ENCODE measurements at regions not wholly inside any gene's neighbourhood (a gene's known extent, or its start where the extent isn't known, plus 50 kb on each side); places are given as distances from the start of the nearest gene placed in this dataset.

DNA sequence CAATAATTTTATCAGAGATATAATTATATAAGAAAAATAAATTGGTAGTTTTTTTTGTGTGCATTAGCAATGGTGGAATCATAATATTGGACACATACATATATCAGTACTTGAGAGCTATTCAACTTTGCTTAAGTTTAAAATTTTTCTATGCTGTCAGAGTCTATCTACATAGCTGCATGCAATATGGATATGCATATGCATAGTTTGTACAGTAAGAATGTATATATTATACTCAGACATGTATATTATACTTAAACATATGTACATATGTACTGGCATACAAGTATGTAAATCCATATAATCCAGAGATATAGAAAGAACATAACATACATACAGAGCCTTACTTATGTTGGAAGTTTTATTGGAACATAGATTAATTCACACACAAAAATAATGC lies 1043.2 kb downstream of the EFNB2 start:
- FAIRE-seq (no peak), DNase-seq (ENCODE audit: insufficient read length) (no peak)
- no peak for TF ChIP-seq POLR2A (IDR thresholded peaks at IDR 0.05; ENCODE audit: low read depth, low read length)
- no peak for TF ChIP-seq POLR2AphosphoS5 (IDR thresholded peaks at IDR 0.05; ENCODE audit: low read depth, low read length)
- TF ChIP-seq TAF1 (IDR thresholded peaks at IDR 0.05; ENCODE audit: borderline replicate concordance, low read depth, low read length), result no peak

DNA sequence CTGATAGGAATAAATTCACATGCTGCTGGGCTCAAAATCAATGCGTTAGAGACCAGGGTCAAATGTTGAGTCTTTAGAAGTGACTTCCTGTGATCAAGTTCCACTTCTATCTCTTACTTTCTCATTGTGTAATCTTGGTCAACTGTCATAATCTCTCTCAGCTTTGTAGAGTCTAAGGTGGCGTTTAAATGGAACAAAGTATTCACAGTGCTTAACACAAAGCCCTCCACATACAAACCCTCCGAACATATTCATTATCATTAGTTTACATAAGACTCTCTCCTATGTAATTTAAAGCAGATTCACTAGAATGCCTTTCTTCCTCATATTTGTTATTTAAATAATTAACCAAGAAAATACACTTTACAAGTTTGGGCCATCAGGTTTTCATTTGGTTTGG lies 1044.1 kb downstream of the EFNB2 start:
- FAIRE-seq, result no peak
- DNase-seq (ENCODE audit: insufficient read length), result no peak
- no peak for TF ChIP-seq POLR2AphosphoS5 (IDR thresholded peaks at IDR 0.05; ENCODE audit: low read depth, low read length)
- no peak for TF ChIP-seq TAF1 (IDR thresholded peaks at IDR 0.05; ENCODE audit: borderline replicate concordance, low read depth, low read length)
- TF ChIP-seq POLR2A (IDR thresholded peaks at IDR 0.05; ENCODE audit: low read depth, low read length), result no peak

DNA sequence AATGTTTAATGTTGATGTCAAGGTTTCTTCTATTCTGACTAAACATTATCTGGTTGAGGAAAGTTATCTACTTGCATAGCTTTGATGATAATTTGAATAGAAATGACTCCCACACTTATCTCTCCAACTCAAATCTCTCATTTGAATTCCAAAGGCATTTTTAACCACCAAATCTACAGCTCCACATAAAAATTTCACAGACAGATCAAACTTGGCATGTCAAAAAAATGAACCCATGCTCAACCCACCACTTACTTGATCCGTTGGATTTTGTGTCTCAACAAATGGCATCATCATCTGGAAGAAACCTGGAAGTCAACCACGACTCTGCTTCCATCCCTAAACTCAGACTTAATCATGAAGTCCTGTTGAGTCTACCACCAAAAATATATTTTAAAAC lies 1050.4 kb downstream of the EFNB2 start:
- DNase-seq (ENCODE audit: insufficient read length) (no peak), FAIRE-seq (no peak)
- TF ChIP-seq TAF1 (IDR thresholded peaks at IDR 0.05; ENCODE audit: borderline replicate concordance, low read depth, low read length), result no peak
- no peak for TF ChIP-seq POLR2A (IDR thresholded peaks at IDR 0.05; ENCODE audit: low read depth, low read length)
- no peak for TF ChIP-seq POLR2AphosphoS5 (IDR thresholded peaks at IDR 0.05; ENCODE audit: low read depth, low read length)

DNA sequence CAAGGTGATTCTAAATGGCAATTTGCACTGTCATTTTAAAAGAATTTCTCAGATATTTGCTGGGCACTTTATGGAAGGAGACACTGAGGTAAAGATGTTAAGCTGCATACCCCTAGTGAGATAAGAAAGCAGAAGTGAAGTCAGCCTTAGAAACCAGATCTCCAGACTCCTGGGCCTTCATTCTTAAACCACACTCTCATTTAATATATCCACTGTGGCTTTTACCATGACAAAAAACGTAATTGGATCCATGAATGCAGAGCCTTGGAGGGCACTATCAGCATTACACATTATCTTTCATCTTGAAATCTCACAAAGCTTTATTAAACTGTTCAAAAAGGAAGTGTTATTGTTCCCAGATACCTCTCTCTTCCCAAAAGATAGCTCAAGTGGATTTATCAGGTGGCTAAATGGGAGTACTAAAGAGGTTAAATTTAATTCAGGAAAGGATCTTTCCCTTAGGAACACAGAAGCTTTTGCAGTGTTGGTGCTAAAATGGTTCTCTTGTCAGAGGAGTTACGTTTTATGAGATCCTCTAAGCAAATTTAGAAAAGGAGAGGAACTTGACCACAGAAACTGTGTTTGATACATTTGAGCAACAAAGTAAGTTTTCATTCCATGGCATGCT lies 1060.4 kb downstream of the EFNB2 start:
- TF ChIP-seq TAF1 (IDR thresholded peaks at IDR 0.05; ENCODE audit: borderline replicate concordance, low read depth, low read length), result no peak
- no peak for TF ChIP-seq POLR2AphosphoS5 (IDR thresholded peaks at IDR 0.05; ENCODE audit: low read depth, low read length)
- TF ChIP-seq POLR2A (IDR thresholded peaks at IDR 0.05; ENCODE audit: low read depth, low read length), result no peak
- DNase-seq (ENCODE audit: insufficient read length) (no peak), FAIRE-seq (no peak)

DNA sequence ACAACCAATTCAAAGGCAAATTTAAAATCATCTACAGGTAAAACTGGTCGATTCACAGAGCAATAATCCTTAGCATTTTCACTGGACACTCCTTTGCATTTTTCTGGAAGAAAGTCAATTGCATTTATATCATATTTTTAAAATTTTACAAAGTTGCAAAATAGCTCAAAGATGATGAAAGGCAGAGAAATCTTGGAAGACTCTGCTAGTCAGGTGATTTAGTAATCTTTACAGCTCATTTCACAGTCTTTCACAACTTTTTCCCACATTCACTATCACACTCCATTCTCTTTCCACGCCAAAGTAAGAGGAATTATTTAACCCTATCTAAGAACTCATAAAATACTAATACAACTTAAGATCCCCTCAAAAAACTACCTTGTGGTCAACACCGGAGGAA lies 1063.8 kb downstream of the EFNB2 start:
- no peak for FAIRE-seq
- TF ChIP-seq POLR2A (IDR thresholded peaks at IDR 0.05; ENCODE audit: low read depth, low read length), result no peak
- no peak for TF ChIP-seq TAF1 (IDR thresholded peaks at IDR 0.05; ENCODE audit: borderline replicate concordance, low read depth, low read length)
- no peak for TF ChIP-seq POLR2AphosphoS5 (IDR thresholded peaks at IDR 0.05; ENCODE audit: low read depth, low read length)
- no peak for DNase-seq (ENCODE audit: insufficient read length)

DNA sequence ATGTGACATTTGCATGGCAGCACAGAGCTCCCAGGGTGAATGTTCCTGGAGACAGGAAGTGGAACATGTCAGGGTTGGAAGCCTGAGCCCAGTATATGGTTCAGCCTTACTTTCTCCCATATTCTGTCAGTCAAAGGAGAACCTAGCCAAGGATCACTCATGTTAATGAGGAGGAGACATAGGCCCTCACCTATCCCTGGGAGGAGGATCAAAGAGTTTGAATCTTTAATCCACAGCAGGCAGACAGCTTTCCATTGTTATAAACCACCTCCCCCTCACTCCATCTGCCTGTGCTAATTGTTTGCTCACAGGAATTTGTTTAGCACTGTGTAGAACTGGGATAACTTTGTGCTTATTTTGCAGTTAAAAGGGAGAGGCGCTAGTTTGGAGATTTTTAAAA lies 1069.1 kb downstream of the EFNB2 start:
- no peak for DNase-seq (ENCODE audit: insufficient read length)
- no peak for FAIRE-seq
- TF ChIP-seq TAF1 (IDR thresholded peaks at IDR 0.05; ENCODE audit: borderline replicate concordance, low read depth, low read length) (no peak), POLR2AphosphoS5 (IDR thresholded peaks at IDR 0.05; ENCODE audit: low read depth, low read length) (no peak), POLR2A (IDR thresholded peaks at IDR 0.05; ENCODE audit: low read depth, low read length) (no peak)

DNA sequence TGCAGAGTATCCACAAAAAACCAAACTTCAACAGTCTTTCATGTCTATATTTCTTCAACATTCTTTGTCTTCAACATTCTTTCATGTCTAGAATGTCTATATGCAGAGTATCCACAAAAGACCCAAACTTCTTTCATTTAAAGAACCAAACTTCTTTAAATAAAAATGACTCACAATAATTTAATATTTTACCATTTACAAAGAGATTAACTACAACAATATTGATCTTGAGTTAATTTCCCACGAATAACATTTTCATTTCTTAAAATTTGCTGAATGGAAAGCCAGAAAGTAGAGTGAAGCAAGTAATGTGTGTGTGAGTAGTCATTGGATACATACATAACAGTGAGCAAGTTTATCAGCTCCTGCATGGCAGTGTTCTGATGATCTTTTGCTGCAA lies 1069.7 kb downstream of the EFNB2 start, which contains the start of gene DAOA:
Gene DAOA (plus strand): TSS at position 301 of the 400 bp plus-strand sequence.
- DNase-seq (ENCODE audit: insufficient read length) (no peak), FAIRE-seq (no peak)
- TF ChIP-seq POLR2AphosphoS5 (IDR thresholded peaks at IDR 0.05; ENCODE audit: low read depth, low read length), result no peak
- no peak for TF ChIP-seq TAF1 (IDR thresholded peaks at IDR 0.05; ENCODE audit: borderline replicate concordance, low read depth, low read length)
- TF ChIP-seq POLR2A (IDR thresholded peaks at IDR 0.05; ENCODE audit: low read depth, low read length), result no peak

DNA sequence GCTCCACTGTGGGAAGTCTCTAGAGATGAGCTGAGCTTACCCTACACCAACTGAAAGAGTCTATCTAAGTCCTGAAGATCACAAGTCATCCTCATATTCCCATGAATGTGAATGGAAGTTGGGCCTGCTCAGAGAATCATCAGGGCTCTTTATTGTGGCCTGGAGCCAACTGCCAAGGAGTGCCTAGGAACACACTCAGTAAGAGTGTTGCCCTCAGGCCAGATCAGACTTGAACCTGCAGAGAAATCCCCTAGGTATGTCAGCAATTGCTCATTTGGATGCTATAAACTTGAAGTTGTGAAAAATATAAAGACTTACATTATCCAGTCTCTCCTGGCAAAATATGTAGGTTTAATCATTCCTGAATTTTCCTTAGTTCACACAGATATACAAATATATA lies 1070.2 kb downstream of the EFNB2 start:
- no peak for DNase-seq (ENCODE audit: insufficient read length)
- no peak for TF ChIP-seq POLR2AphosphoS5 (IDR thresholded peaks at IDR 0.05; ENCODE audit: low read depth, low read length)
- TF ChIP-seq TAF1 (IDR thresholded peaks at IDR 0.05; ENCODE audit: borderline replicate concordance, low read depth, low read length), result no peak
- no peak for TF ChIP-seq POLR2A (IDR thresholded peaks at IDR 0.05; ENCODE audit: low read depth, low read length)
- no peak for FAIRE-seq

DNA sequence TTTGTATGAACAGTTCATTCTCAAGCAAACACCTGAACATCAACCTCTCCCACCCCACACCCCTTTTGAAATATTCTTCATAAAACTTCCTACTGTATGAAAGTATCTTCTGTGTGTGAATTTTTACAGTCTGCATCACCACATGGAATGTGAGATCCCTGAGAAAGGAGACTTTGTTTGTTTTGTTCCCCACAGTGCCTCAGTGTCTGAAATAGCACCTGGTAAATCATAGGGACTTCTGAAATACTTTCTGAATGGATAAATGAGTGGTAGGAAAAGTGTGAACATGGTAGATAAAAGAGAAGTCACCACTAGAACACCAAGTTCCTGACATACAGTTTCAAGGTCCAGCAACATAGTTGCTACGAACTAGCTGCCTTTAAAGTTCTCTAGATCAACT lies 1071.2 kb downstream of the EFNB2 start:
- TF ChIP-seq TAF1 (IDR thresholded peaks at IDR 0.05; ENCODE audit: borderline replicate concordance, low read depth, low read length) (no peak), POLR2AphosphoS5 (IDR thresholded peaks at IDR 0.05; ENCODE audit: low read depth, low read length) (no peak), POLR2A (IDR thresholded peaks at IDR 0.05; ENCODE audit: low read depth, low read length) (no peak)
- no peak for DNase-seq (ENCODE audit: insufficient read length)
- no peak for FAIRE-seq

DNA sequence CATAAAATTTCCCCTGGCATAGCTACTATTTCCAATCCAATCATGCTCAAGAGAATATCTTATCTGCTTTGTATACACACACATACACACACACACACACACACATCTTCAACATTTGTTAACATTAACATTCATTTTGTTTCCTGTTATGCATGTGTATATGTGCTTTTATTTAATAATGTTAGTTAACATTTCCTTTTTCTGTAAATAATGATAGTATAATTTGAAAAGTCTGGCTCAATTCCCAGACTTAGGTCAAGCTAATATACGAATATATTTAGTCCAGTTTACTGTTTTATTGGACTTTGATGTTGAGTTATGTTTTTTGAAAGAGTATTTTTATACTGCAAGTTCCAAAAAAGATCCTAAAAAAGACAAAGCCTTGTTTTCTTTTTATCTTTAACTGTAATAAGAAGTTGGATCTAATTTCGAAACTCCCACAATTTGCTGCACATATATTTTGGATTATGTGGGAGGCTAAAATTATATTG lies 1072.4 kb downstream of the EFNB2 start:
- no peak for TF ChIP-seq POLR2A (IDR thresholded peaks at IDR 0.05; ENCODE audit: low read depth, low read length)
- no peak for TF ChIP-seq POLR2AphosphoS5 (IDR thresholded peaks at IDR 0.05; ENCODE audit: low read depth, low read length)
- TF ChIP-seq TAF1 (IDR thresholded peaks at IDR 0.05; ENCODE audit: borderline replicate concordance, low read depth, low read length), result no peak
- DNase-seq (ENCODE audit: insufficient read length) (no peak), FAIRE-seq (no peak)

DNA sequence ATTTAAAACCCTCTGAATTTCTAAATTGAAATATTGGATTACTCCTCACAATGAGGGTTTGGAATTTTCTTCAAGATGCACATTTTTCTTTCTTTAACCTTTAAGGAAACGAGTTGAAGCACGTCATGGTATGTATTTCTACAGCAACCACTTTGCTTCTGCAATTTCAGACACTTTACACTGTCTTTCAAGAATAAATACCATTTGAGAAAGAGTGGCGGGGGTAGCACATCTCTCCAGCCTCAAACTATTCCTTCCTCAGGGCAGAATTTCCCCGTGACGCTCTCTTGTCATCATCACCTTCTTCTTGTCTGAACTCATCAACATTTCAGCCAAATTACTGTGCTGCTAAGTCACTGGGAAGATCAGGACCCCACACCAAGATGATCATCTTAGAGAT lies 1073.4 kb downstream of the EFNB2 start:
- TF ChIP-seq POLR2AphosphoS5 (IDR thresholded peaks at IDR 0.05; ENCODE audit: low read depth, low read length) (no peak), TAF1 (IDR thresholded peaks at IDR 0.05; ENCODE audit: borderline replicate concordance, low read depth, low read length) (no peak), POLR2A (IDR thresholded peaks at IDR 0.05; ENCODE audit: low read depth, low read length) (no peak)
- DNase-seq (ENCODE audit: insufficient read length) (no peak), FAIRE-seq (no peak)

DNA sequence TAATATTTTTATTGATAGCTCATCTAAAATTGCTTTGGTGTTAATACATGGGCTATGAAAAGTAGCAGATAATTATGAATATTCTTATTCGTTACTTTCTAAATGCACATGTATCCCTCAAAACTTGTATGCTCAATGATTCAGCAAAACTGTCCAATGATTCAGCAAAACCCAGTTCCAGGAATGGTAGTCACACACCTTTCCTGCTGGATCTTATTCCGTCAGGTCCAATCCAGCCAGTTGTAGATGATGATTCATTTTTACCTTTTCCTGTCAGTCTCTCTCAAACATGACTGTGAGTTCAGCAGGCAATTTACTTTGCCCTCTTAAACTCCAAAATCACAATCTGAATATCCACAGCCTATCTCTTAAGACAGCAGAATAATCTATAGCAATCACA lies 1082.6 kb downstream of the EFNB2 start:
- FAIRE-seq, result no peak
- TF ChIP-seq POLR2AphosphoS5 (IDR thresholded peaks at IDR 0.05; ENCODE audit: low read depth, low read length) (no peak), POLR2A (IDR thresholded peaks at IDR 0.05; ENCODE audit: low read depth, low read length) (no peak), TAF1 (IDR thresholded peaks at IDR 0.05; ENCODE audit: borderline replicate concordance, low read depth, low read length) (no peak)
- DNase-seq (ENCODE audit: insufficient read length), result no peak

Measured in GM12892 (cell line).